Suprapubic skin (tissue), 4 donors: ENCODE measurements at regions not wholly inside any gene's neighbourhood (a gene's known extent, or its start where the extent isn't known, plus 50 kb on each side); places are given as distances from the start of the nearest gene placed in this dataset.

Experiments used
- DNase-seq, 2 donors: peaks; one replicate each; pipeline ENCODE4 v3.0.0-alpha.2; 2019; ENCODE audit warnings: low spot score in 2 of 2
- H3K27ac ChIP-seq: fragments of 200-600 bp; sonication (generic); one replicate; pipeline ENCODE4 v1.5.1; 2019
- H3K27me3 ChIP-seq: fragments of 200-600 bp; sonication (generic); one replicate; pipeline ENCODE4 v1.5.1; 2019
- H3K36me3 ChIP-seq: fragments of 200-600 bp; sonication (generic); one replicate; pipeline ENCODE4 v1.5.1; 2019
- H3K4me1 ChIP-seq: fragments of 200-600 bp; sonication (generic); one replicate; pipeline ENCODE4 v1.5.1; 2019
- H3K4me3 ChIP-seq: fragments of 200-600 bp; sonication (generic); one replicate; pipeline ENCODE4 v1.5.1; 2019; ENCODE audit warnings: mild to moderate bottlenecking
- H3K9me3 ChIP-seq: fragments of 200-600 bp; sonication (generic); one replicate; pipeline ENCODE4 v1.5.1; 2019
- EP300 ChIP-seq: sonication (generic); formaldehyde crosslinking; IDR thresholded peaks from one replicate; pipeline ENCODE4 v1.6.1; 2017; ENCODE audit warnings: antibody characterized with exemption
- POLR2A ChIP-seq, 2 donors: fragments of 450-650 bp; IDR thresholded peaks; one replicate each; pipeline ENCODE4 v1.6.1; 2017; ENCODE audit warnings: antibody characterized with exemption in 2 of 2, mild to moderate bottlenecking in 2 of 2, moderate library complexity in 2 of 2
- POLR2AphosphoS5 ChIP-seq, 3 donors: sonication (generic); formaldehyde crosslinking; IDR thresholded peaks; one replicate each; pipeline ENCODE4 v1.6.1; 2017; ENCODE audit warnings: antibody characterized with exemption in 3 of 3
- WGBS: methylation state at CpG from one replicate; pipeline ENCODE4 v1.1.5; 2018; 5-methylcytosine and 5-hydroxymethylcytosine counted together
- TF ChIP-seq, protein P1 (sequence below), 2 donors: fragments of 200-600 bp in 1 of 2; fragments of 450-650 bp in 1 of 2; sonication (generic) in 1 of 2; IDR thresholded peaks; one replicate each; pipeline ENCODE4 v1.5.1; 2016 to 2019; ENCODE audit warnings: antibody characterized with exemption in 2 of 2, mild to moderate bottlenecking in 1 of 2, moderate library complexity in 1 of 2

DNA sequence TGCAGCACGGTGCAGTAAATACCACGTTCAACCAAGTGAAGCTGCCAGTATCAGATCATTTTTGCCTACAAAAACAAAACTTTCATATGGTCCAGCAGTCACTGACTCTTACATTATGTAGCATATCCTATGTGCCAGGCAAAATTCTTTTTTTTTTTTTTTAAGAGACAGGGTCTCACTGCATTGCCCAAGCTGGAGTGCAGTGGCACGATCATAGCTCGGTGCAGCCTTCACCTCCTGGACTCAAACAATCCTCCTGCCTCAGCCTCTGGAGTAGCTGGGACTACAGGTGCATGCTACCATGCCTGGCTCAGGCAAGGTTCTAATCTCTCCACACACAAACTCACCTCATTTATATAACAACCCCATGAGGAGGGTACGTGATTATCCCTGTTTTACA is 208.6 kb upstream of the JARID2 start:
- no peak overlapping the region for H3K27ac ChIP-seq
- H3K4me3 ChIP-seq, result no peak overlapping the region
- TF ChIP-seq POLR2A (IDR thresholded peaks at IDR 0.05) (no peak), POLR2AphosphoS5 (IDR thresholded peaks at IDR 0.05) (no peak), EP300 (no peak)
- TF ChIP-seq, protein P1, sequence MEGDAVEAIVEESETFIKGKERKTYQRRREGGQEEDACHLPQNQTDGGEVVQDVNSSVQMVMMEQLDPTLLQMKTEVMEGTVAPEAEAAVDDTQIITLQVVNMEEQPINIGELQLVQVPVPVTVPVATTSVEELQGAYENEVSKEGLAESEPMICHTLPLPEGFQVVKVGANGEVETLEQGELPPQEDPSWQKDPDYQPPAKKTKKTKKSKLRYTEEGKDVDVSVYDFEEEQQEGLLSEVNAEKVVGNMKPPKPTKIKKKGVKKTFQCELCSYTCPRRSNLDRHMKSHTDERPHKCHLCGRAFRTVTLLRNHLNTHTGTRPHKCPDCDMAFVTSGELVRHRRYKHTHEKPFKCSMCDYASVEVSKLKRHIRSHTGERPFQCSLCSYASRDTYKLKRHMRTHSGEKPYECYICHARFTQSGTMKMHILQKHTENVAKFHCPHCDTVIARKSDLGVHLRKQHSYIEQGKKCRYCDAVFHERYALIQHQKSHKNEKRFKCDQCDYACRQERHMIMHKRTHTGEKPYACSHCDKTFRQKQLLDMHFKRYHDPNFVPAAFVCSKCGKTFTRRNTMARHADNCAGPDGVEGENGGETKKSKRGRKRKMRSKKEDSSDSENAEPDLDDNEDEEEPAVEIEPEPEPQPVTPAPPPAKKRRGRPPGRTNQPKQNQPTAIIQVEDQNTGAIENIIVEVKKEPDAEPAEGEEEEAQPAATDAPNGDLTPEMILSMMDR (IDR thresholded peaks at IDR 0.05), result no peak
- DNase-seq, result no peak
- no peaks in the 10 kb centered on the region for H3K36me3 ChIP-seq
- WGBS, result 86% methylated on average over 5 of the region's 5 CpGs
- H3K4me1 ChIP-seq, result peaks cover 6% of the 10 kb centered on the region
- no peaks in the 10 kb centered on the region for H3K27me3 ChIP-seq
- H3K9me3 ChIP-seq, result no peaks in the 10 kb centered on the region

DNA sequence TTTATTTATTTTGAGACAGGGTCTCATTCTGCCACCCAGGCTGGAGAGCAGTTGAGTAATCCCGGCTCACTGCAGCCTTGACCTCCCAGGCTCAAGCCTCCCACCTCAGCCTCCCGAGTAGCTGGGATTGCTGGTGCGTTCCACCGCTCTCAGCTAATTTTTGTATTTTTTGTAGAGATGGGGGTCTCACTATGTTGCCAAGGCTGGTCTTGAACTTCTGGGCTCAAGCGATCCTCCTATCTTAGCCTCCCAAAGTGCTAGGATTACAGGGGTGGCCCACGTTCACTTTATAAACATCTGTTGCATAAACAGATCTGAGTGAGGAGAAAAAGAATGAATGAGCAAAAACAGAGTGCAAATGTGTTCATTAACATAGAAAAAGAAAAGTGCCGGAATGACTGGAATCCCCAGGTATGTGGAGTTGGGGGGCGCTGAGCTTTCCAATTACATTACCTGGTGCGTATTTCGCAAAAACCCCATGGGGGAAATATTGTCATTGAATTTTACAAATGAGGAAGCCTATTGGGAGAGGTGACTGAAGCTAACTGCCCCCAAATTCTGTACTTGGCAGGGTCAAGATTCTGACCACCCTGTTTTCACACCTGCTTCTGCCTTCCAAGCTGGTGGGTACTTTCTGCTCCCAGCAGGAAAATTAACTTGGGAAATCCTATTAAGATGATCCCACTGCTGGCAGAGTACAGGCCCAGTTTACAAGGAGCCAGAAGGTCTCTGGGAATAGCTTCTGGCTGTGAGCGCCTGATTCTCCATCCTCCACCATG is 207.7 kb upstream of the JARID2 start:
- H3K4me1 ChIP-seq, result peaks cover 6% of the 10 kb centered on the region
- 95% methylated on average over 11 of the region's 11 CpGs for WGBS
- no peak for DNase-seq
- TF ChIP-seq, protein P1 (IDR thresholded peaks at IDR 0.05), result no peak
- no peak for TF ChIP-seq EP300
- no peak for TF ChIP-seq POLR2A (IDR thresholded peaks at IDR 0.05)
- TF ChIP-seq POLR2AphosphoS5 (IDR thresholded peaks at IDR 0.05), result no peak
- H3K4me3 ChIP-seq, result no peak overlapping the region
- no peak overlapping the region for H3K27ac ChIP-seq
- no peaks in the 10 kb centered on the region for H3K36me3 ChIP-seq
- no peaks in the 10 kb centered on the region for H3K9me3 ChIP-seq
- no peaks in the 10 kb centered on the region for H3K27me3 ChIP-seq

DNA sequence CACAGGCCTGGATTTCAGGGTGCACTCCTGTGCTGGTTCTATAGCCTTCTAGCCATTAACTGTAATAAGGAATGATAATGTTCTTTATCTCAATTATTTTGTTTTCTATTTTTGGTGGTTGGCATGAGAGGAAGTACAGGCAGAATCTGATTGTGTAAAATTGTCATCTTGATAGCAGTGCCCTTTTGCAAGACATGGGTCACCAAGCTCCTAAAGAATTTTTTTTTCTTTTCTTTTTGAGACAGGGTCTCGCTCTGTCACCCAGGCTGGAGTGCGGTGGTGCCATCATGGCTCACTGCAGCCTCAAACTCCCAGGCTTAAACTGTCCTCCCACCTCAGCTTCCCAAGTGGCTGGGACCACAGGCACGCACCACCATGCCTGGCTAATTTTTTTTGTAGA is 206.7 kb upstream of the JARID2 start:
- DNase-seq, result no peak
- H3K36me3 ChIP-seq, result no peaks in the 10 kb centered on the region
- TF ChIP-seq, protein P1 (IDR thresholded peaks at IDR 0.05), result no peak
- no peak for TF ChIP-seq EP300
- no peak for TF ChIP-seq POLR2AphosphoS5 (IDR thresholded peaks at IDR 0.05)
- TF ChIP-seq POLR2A (IDR thresholded peaks at IDR 0.05), result no peak

DNA sequence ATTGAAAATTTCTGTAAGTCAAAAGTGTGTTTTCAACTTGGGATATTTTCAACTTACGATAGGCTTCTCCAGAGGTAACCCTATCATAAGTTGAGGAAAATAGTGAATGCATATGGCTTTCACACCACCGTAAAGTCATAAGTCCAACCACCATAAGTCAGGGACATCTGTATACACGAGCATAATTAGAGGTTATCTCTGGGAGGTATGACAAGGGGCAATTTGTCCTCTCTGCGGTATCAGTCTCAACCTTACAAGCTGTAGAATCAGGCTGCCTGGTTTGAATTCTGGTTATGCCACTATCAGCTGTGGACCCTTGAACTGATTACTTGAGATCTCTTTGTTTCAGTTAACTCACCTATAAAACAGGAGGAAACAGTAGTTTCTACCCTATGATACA is 202.9 kb upstream of the JARID2 start:
- Histone ChIP-seq H3K36me3 (no peaks in the 10 kb centered on the region), H3K27me3 (no peaks in the 10 kb centered on the region), H3K27ac (no peak overlapping the region), H3K4me1 (no peaks in the 10 kb centered on the region), H3K4me3 (no peak overlapping the region), H3K9me3 (no peaks in the 10 kb centered on the region)
- TF ChIP-seq POLR2AphosphoS5 (IDR thresholded peaks at IDR 0.05), result no peak
- TF ChIP-seq EP300, result no peak
- TF ChIP-seq, protein P1 (IDR thresholded peaks at IDR 0.05), result no peak
- TF ChIP-seq POLR2A (IDR thresholded peaks at IDR 0.05), result no peak
- 95% methylated on average over 4 of the region's 4 CpGs for WGBS
- DNase-seq, result no peak

More for the DNA sequence above, 206.7 kb upstream of the JARID2 start:
- H3K9me3 ChIP-seq, result no peaks in the 10 kb centered on the region
- peaks cover 6% of the 10 kb centered on the region for H3K4me1 ChIP-seq
- no peak overlapping the region for H3K4me3 ChIP-seq
- no peaks in the 10 kb centered on the region for H3K27me3 ChIP-seq
- 95% methylated on average over 3 of the region's 3 CpGs for WGBS
- no peak overlapping the region for H3K27ac ChIP-seq

DNA sequence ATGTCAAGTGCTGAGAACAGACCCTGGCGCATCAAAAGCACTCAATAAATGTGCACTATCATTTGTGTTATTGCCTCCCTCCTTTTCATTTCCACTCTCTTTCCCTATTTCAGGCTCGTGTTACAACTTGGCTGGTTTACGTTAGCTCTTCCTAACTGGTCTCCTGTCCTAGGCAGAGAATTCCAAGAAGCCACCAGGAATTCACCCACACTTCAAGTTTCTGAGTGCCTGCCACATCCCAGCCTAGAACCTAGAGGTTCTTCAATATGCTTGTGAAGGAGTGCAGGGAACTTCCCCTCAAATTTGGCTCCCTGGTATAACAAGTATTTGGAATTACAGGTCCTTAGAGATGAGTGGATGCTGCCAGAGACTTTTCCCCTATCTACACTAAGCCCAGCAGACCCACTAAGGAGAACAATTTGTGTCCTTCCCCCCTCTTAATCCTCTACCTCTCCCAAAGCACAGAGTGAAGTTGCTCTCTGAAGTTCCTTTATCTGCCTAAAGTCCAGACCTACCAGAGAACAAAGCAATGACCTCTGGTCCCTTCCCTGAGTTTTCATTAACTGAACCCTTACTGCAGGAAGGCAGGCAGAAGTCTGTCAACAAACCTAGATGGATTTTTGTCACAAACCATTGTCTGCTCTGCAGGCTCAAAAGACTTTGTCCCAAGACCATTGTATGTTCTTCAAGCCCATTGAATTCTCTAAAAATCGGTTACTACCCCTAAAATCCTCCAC is 201.6 kb upstream of the JARID2 start:
- WGBS, result 85% methylated on average over 4 of the region's 4 CpGs

More for the DNA sequence above, 201.6 kb upstream of the JARID2 start:
- H3K4me3 ChIP-seq, result no peak overlapping the region
- no peaks in the 10 kb centered on the region for H3K9me3 ChIP-seq
- no peak overlapping the region for H3K27ac ChIP-seq
- TF ChIP-seq, protein P1 (IDR thresholded peaks at IDR 0.05), result no peak
- TF ChIP-seq EP300 (no peak), POLR2A (IDR thresholded peaks at IDR 0.05) (no peak), POLR2AphosphoS5 (IDR thresholded peaks at IDR 0.05) (no peak)
- H3K27me3 ChIP-seq, result no peaks in the 10 kb centered on the region
- no peak for DNase-seq
- H3K36me3 ChIP-seq, result no peaks in the 10 kb centered on the region
- no peaks in the 10 kb centered on the region for H3K4me1 ChIP-seq
